KMS-11 (cell line): ENCODE measurements at regions not wholly inside any gene's neighbourhood (a gene's known extent, or its start where the extent isn't known, plus 50 kb on each side); places are given as distances from the start of the nearest gene placed in this dataset.

Experiments
- H2AFZ ChIP-seq: fragments of 200-600 bp; sonication (generic); 2 replicates; pipeline ENCODE4 v1.6.1; 2016; ENCODE audit warnings: antibody characterized with exemption, mixed run types, low read depth
- H3K27ac ChIP-seq: fragments of 200-600 bp; sonication (generic); 2 replicates; pipeline ENCODE4 v1.6.1; 2016; ENCODE audit warnings: mild to moderate bottlenecking, mixed run types
- H3K27me3 ChIP-seq: fragments of 200-600 bp; sonication (generic); 2 replicates; pipeline ENCODE4 v1.6.1; 2017; ENCODE audit warnings: mild to moderate bottlenecking, low read depth, mixed run types, moderate library complexity; ENCODE audit not compliant: insufficient read depth
- H3K36me3 ChIP-seq: fragments of 200-600 bp; sonication (generic); 2 replicates; pipeline ENCODE4 v1.6.1; 2017; ENCODE audit warnings: mild to moderate bottlenecking, mixed run types; ENCODE audit not compliant: insufficient read depth
- H3K4me1 ChIP-seq: fragments of 200-600 bp; sonication (generic); 2 replicates; pipeline ENCODE4 v1.6.1; 2016; ENCODE audit warnings: mild to moderate bottlenecking, low read depth, mixed run types; ENCODE audit not compliant: poor library complexity, severe bottlenecking
- H3K4me2 ChIP-seq: fragments of 200-600 bp; sonication (generic); 2 replicates; pipeline ENCODE4 v1.7.0; 2016; ENCODE audit warnings: mild to moderate bottlenecking, mixed run types
- H3K4me3 ChIP-seq: fragments of 200-600 bp; sonication (generic); IDR thresholded peaks from 2 replicates; pipeline ENCODE4 v1.6.1; 2017; ENCODE audit warnings: low read depth, low read length, mixed read lengths; ENCODE audit not compliant: insufficient read depth
- H3K79me2 ChIP-seq: fragments of 200-600 bp; sonication (generic); 2 replicates; pipeline ENCODE4 v1.6.1; 2016; ENCODE audit warnings: low read depth, mixed run types; ENCODE audit not compliant: insufficient read depth
- H3K9ac ChIP-seq: fragments of 200-600 bp; sonication (generic); 2 replicates; pipeline ENCODE4 v1.6.1; 2016; ENCODE audit warnings: mild to moderate bottlenecking, mixed run types
- H4K20me1 ChIP-seq: fragments of 200-600 bp; sonication (generic); 2 replicates; pipeline ENCODE4 v1.6.1; 2016; ENCODE audit warnings: mild to moderate bottlenecking, mixed run types; ENCODE audit not compliant: insufficient read depth
- CTCF ChIP-seq: fragments of 200-600 bp; sonication (generic); conservative IDR thresholded peaks from 2 replicates; pipeline ENCODE4 v1.6.1; 2017; ENCODE audit warnings: low read depth, mild to moderate bottlenecking, antibody characterized with exemption, low read length, moderate library complexity, mixed read lengths

GRCh38 chr21:32211306-32211705 lies 67.5 kb downstream of the MIS18A start:
- H3K79me2 ChIP-seq, result no peaks in the 10 kb centered on the region
- no peak overlapping the region for H3K27ac ChIP-seq
- TF ChIP-seq CTCF, result no peak
- no peaks in the 10 kb centered on the region for H3K36me3 ChIP-seq
- no peaks in the 10 kb centered on the region for H3K4me1 ChIP-seq
- no peak overlapping the region for H2AFZ ChIP-seq
- no peak overlapping the region for H3K4me2 ChIP-seq
- no peak overlapping the region for H3K4me3 ChIP-seq
- H3K27me3 ChIP-seq, result no peaks in the 10 kb centered on the region
- H3K9ac ChIP-seq, result no peak overlapping the region
- H4K20me1 ChIP-seq, result no peaks in the 10 kb centered on the region

GRCh38 chr21:32209580-32209979 lies 69.3 kb downstream of the MIS18A start:
- Histone ChIP-seq H3K27me3 (no peaks in the 10 kb centered on the region), H3K9ac (no peak overlapping the region)

GRCh38 chr21:32207406-32207716 lies 71.5 kb downstream of the MIS18A start:
- Histone ChIP-seq H3K36me3 (no peaks in the 10 kb centered on the region), H3K4me2 (no peak overlapping the region), H3K27me3 (no peaks in the 10 kb centered on the region), H4K20me1 (no peaks in the 10 kb centered on the region), H3K9ac (no peak overlapping the region), H3K79me2 (no peaks in the 10 kb centered on the region), H3K4me1 (no peaks in the 10 kb centered on the region), H2AFZ (no peak overlapping the region), H3K4me3 (no peak overlapping the region), H3K27ac (no peak overlapping the region)
- TF ChIP-seq CTCF, result no peak

More at GRCh38 chr21:32209580-32209979, 69.3 kb downstream of the MIS18A start:
- H3K36me3 ChIP-seq, result no peaks in the 10 kb centered on the region
- no peaks in the 10 kb centered on the region for H3K4me1 ChIP-seq
- H3K27ac ChIP-seq, result no peak overlapping the region
- H4K20me1 ChIP-seq, result no peaks in the 10 kb centered on the region
- H3K4me2 ChIP-seq, result no peak overlapping the region
- no peaks in the 10 kb centered on the region for H3K79me2 ChIP-seq
- no peak overlapping the region for H2AFZ ChIP-seq
- no peak for TF ChIP-seq CTCF
- no peak overlapping the region for H3K4me3 ChIP-seq

- no peaks in the 10 kb centered on the region for H4K20me1 ChIP-seq
- H3K27me3 ChIP-seq, result no peaks in the 10 kb centered on the region
- H3K9ac ChIP-seq, result no peak overlapping the region
- no peaks in the 10 kb centered on the region for H3K79me2 ChIP-seq
- no peak overlapping the region for H3K27ac ChIP-seq
- no peak overlapping the region for H3K4me2 ChIP-seq
- no peak overlapping the region for H3K4me3 ChIP-seq
- no peak for TF ChIP-seq CTCF
- no peak overlapping the region for H2AFZ ChIP-seq
- no peaks in the 10 kb centered on the region for H3K36me3 ChIP-seq
- H3K4me1 ChIP-seq, result no peaks in the 10 kb centered on the region
These were observed 72.0 kb downstream of the MIS18A start for GRCh38 chr21:32206631-32207405.
